ENCODE measurements at regions not wholly inside any gene's neighbourhood (a gene's known extent, or its start where the extent isn't known, plus 50 kb on each side); places are given as distances from the start of the nearest gene placed in this dataset.

GRCh38 chr2:39860538-39860937 is 81.5 kb upstream of the THUMPD2 start:
- no peak for TF ChIP-seq EP300 (IDR thresholded peaks at IDR 0.05; ENCODE audit: borderline replicate concordance in 1 of 2, low read depth in 2 of 2, low read length in 2 of 2)
- no peak for TF ChIP-seq SRF (IDR thresholded peaks at IDR 0.05; ENCODE audit: low read depth, low read length)

All from H1 (cell line).